Activated CD4-positive, alpha-beta T cell treated with anti-CD3 and anti-CD28 coated beads for 48 hours (primary cell): ENCODE measurements at regions not wholly inside any gene's neighbourhood (a gene's known extent, or its start where the extent isn't known, plus 50 kb on each side); places are given as distances from the start of the nearest gene placed in this dataset.
"Not testable (repeated sequence)": the region's sequence is repeated elsewhere in the genome, so short reads cannot be mapped to it uniquely, and the experiment has no call there.

Experiments
- DNase-seq: peaks from one replicate; pipeline ENCODE4 v3.0.0-alpha.2; 2020

- DNase-seq, result not testable (repeated sequence)
Measured at GRCh38 chr2:220823590-220823989, 748.5 kb downstream of the EPHA4 start.

DNA sequence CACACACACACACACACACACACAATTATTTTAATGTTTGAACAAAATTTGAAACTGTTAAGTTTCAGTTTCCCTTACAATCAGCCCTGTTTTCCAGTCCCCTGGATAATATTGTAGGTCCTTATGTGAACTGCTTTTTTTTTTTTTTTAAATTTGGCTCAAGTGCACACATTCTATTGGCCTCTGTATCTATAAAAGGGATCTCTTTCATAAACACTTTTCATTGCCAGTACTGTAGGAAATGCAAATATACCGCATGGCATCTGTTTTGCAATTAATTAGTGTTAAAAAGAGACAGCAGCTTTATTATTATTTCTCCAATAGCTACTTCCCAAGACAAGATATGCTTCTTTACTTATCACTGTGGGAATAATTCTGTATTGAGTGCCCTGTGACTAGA lies 738.7 kb downstream of the EPHA4 start:
- no peak for DNase-seq

GRCh38 chr2:220835583-220835982 lies 736.5 kb downstream of the EPHA4 start:
- no peak for DNase-seq

DNA sequence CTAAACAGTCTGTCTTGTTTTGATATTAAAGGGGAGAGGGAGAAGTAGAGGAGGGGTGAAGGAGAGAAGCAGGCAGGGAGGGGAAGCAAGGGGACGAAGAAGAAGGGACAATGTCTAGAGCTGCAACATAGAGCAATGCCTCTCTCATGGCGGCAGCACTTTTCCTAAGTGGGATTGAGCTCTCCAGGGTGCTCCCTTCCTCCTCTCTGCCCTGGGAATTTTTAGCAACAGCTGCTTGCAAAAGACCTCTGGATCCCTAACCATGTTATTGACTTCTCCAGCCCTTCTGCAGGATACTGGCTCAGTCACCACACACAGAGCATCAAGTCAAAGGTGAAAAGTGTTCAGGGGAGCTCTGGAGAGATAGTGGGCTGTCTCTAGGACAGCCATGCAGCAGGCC lies 734.9 kb downstream of the EPHA4 start:
- no peak for DNase-seq

DNA sequence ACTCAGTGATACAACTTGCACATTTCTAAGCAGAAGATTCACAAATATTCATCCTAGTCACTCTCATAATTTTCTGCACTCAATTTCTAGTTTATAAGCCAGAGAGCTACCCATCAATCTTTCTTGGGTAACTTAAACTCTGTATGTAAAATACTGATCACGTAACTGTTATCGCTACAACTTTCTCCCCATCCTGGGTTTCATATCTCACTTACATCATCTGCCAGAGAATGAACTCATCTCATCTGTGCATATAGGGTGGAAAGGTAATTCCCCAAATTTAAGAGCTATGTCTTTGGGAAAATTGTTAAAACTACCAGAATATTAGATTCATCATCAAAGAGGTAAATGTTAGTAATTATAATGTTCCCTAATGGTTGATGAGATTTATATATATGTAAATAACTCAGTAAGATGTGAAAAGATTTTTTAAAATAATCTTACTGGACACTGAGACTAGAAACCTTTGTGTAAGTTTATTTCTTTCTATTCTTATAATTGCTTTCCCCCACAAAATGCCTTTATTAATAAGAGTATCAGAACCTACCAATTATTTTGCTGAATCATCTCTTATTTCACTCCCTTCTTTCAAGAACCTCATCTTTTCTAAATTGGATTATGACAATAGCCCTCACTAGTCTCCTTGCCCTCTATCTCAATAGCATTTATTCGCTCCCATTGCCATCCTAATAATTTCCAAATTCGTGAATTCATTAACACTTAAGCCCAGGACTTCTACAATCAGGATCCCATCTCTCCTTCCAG lies 729.0 kb downstream of the EPHA4 start:
- DNase-seq, result no peak

DNA sequence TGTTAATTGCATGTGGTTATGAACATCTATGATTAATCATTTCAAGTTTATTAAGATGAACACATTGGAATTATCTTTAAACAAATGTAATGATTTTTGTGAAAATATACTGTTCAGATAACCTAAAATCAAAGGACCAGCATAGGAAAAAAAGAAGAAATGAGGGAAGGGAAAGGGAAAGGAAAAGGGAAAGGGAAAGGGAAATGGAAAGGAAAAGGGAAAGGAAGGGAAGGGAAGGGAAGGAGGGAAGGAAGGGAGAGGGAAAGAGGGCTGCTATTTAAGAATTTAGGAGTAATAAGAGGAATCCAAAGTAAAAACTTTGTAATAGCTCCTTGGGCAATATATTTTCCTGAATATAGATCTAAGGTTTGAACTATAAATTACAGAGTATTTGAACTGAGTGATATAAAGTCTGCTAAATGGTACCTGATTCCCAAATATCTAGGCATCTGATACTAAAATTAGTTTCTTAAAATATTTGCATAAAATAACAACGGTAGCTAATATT lies 726.3 kb downstream of the EPHA4 start:
- DNase-seq, result no peak

GRCh38 chr2:220847006-220847405 lies 725.1 kb downstream of the EPHA4 start:
- DNase-seq, result no peak

GRCh38 chr2:220847589-220847988 lies 724.5 kb downstream of the EPHA4 start:
- no peak for DNase-seq

- DNase-seq, result no peak
Measured at GRCh38 chr2:220849433-220849832, 722.7 kb downstream of the EPHA4 start.

DNA sequence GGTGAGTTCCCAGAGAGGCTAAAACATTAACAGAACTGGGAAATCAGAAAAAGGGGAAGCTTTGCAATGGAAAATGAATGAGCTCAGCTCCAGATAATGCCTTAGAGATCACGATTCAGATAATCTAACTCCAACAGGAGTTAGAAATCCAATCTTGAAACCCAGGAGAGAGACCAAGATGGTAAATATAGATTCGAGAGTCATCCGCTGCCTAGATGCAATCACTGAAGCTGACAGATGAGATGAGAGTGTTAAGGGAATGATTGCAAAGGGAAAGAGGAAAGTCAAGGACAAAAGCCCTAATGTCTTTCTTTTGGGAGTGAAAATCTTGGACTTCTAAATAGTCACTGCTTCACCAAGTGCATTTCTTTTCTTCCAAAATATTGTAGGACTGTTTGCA lies 722.0 kb downstream of the EPHA4 start:
- DNase-seq, result no peak

- no peak for DNase-seq
Measured at GRCh38 chr2:220855296-220855695, 716.8 kb downstream of the EPHA4 start.

- DNase-seq, result no peak
Measured at GRCh38 chr2:220856486-220856885, 715.6 kb downstream of the EPHA4 start.

DNA sequence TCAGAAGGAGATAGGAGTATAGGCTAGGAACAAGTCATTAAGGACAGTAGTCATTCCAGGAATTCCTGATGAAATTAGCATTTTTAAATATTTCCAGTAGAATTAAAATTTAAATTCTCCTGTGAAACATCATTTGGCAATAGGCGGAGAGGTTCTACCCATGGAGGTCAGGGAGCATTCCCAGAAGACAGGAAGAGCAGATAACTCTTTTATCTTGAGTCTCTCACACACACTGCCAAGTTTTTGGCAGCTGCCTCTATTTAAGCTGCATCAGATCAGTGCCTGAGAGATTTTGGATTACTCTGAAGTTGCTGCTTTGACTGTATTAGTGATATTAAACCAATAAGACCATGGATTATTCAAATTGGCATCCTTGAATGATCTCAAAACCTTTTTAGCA lies 714.7 kb downstream of the EPHA4 start:
- no peak for DNase-seq

GRCh38 chr2:220858101-220858500 lies 714.0 kb downstream of the EPHA4 start:
- DNase-seq, result no peak

- no peak for DNase-seq
Measured at GRCh38 chr2:220871909-220872308, 700.2 kb downstream of the EPHA4 start.

- DNase-seq, result no peak
Measured at GRCh38 chr2:220876080-220876824, 695.9 kb downstream of the EPHA4 start.

GRCh38 chr2:220877491-220877890 lies 694.6 kb downstream of the EPHA4 start:
- no peak for DNase-seq

DNA sequence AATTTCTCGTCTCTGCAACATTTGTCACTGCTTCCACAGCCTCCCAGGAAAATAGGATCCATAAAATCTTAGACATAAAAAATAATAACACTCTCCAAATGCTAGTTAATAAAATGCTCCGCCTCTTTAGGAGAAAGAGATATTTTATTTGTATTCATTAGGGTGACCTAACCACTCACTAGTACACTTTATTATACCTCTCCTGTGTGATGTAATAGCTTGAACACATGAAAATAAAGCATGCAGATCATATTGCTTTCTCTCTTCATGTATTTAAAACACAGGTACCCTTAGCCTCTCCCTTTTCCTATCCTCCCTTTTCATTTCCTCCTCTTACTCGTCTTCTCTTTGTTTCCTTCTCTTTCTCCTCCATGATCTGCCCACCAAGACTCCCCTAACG lies 694.2 kb downstream of the EPHA4 start:
- DNase-seq, result no peak

DNA sequence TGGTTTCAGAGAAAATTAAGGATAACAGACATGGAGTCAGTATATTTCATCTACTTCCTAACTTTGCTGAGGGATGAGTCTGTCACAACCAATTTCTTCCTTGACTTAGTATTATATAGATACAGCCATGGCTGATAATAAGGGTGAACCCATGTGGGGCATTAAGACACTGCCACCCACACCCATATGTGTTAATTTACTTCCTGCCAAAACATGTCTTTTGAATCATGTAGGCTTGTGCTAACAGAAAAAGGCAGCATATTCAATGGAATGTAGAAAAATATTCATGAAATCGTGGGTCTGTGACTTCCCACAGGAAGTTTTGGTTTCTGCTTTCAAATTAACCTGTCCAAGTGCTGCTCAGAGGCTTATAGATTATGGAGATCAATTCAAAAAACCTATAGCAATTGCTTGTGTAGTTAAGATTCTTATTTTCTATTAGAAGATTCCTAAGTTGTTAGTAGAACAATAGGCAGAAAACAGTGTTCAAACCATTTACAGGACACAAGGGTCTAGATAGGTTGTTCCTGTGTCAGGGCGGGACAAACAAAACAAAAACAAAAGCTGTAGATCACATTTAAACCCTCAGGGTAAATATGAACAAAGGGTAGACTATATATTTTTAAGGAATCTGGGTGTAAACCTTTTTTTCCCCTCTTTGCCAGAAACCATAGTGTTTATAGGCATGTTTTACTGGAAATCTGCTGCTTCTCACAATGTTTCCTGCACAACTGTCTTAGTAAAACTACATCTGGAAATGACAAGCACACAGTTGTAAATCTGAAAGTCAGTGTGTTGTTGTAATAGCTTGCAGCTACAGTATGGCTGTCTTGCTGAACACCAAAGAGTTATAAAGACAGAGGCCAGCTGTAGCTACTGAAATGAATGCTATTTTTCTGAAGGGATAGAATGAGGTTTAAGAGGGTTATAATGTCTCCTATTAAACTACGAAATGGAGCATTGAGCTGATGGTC lies 691.2 kb downstream of the EPHA4 start:
- no peak for DNase-seq

GRCh38 chr2:220882507-220882906 lies 689.6 kb downstream of the EPHA4 start:
- DNase-seq, result no peak

- no peak for DNase-seq
Measured at GRCh38 chr2:220885593-220885992, 686.5 kb downstream of the EPHA4 start.

GRCh38 chr2:220887271-220887870 lies 684.7 kb downstream of the EPHA4 start:
- DNase-seq, result no peak

DNA sequence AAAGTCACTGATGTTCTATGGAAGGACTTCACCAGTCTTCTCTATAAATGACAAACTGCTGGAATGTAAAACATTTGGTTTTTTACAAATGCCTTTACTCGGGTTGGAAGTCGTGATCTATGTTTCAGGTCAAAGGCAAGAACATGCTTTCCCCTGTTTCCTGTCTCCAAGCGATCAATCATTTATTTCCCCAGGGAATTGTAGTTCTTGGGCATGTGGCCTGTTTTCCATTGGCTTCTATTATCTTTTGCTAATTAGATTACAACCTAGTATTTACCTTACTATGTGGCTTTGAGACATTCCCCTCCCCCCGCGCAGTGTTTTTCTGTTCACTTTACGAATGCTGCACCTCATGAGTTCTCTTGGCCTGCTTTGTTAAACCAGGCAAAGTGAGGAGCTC lies 684.2 kb downstream of the EPHA4 start:
- DNase-seq, result no peak
